ENCODE measurements at regions not wholly inside any gene's neighbourhood (a gene's known extent, or its start where the extent isn't known, plus 50 kb on each side); places are given as distances from the start of the nearest gene placed in this dataset.

DNA sequence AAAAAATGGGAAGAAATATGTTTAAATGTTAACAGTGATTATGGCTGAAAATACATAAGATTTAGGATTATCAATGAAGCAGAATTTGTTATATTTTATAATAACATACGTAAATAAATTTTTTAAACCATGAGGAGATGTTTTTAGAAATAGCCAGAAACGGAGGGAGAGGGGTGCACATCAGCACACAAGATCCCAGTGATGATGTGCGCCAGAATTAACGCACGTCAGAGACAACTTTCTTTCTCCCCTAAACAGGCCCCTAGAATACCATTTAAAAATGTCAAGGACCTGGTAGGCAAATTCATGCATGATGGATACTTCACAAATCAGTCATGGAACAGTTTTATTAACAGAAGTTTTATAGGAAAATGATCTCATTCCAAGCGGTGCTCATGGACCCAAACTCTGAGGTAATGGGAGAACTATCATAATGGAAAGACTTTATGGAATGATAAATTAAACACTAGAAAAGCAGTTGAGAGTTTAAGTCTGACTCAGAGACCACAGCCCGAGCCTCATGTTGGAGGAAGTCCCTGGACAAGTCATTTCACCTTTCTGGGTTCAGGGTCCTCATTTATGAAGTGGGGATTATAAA lies 258.9 kb upstream of the GAS1 start:
- TF ChIP-seq, protein P1, sequence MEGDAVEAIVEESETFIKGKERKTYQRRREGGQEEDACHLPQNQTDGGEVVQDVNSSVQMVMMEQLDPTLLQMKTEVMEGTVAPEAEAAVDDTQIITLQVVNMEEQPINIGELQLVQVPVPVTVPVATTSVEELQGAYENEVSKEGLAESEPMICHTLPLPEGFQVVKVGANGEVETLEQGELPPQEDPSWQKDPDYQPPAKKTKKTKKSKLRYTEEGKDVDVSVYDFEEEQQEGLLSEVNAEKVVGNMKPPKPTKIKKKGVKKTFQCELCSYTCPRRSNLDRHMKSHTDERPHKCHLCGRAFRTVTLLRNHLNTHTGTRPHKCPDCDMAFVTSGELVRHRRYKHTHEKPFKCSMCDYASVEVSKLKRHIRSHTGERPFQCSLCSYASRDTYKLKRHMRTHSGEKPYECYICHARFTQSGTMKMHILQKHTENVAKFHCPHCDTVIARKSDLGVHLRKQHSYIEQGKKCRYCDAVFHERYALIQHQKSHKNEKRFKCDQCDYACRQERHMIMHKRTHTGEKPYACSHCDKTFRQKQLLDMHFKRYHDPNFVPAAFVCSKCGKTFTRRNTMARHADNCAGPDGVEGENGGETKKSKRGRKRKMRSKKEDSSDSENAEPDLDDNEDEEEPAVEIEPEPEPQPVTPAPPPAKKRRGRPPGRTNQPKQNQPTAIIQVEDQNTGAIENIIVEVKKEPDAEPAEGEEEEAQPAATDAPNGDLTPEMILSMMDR (IDR thresholded peaks at IDR 0.05; ENCODE audit: low read depth, low read length, poor library complexity, severe bottlenecking): no peak
- TF ChIP-seq EZH2phosphoT487 (IDR thresholded peaks at IDR 0.05; ENCODE audit: borderline replicate concordance, low read length): no peak

Measured in DOHH2 (cell line).